Fibroblast of the aortic adventitia (primary cell): ENCODE measurements at regions not wholly inside any gene's neighbourhood (a gene's known extent, or its start where the extent isn't known, plus 50 kb on each side); places are given as distances from the start of the nearest gene placed in this dataset.

Experiments
- DNase-seq: peaks from one replicate; pipeline ENCODE4 v3.0.0-alpha.2; 2010; ENCODE audit warnings: low read depth
- H3K4me3 ChIP-seq: 2 replicates; pipeline ENCODE4 v1.5.1; 2011; ENCODE audit warnings: low read depth, mild to moderate bottlenecking, control low read depth, low read length, moderate library complexity
- TF ChIP-seq, protein P1 (sequence below): IDR thresholded peaks from 2 replicates; pipeline ENCODE4 v1.5.1; 2011; ENCODE audit warnings: mild to moderate bottlenecking, low read length, control low read depth, inconsistent platforms; ENCODE audit not compliant: insufficient read depth

DNA sequence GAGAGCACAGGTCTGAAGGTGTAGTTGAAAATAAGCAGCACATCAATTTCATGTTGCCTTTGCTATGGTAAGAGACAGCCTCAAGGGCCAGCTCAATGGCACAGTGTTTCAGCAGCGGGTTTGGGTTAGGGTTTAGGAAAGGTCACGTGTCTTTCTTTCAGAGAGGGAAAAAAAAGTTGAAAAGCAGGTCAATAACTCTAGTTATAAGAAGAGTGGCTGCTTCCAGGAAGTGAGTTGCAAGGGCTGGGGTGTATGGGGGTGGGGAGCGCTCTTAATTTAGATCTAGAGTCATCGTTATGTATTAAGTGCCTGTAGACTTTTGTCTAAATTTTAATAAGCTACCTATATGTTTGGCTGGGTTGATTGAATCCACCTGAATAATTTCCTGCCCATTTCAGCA, 118.5 kb upstream of the SPAG17 start:
- no peak overlapping the region for H3K4me3 ChIP-seq
- TF ChIP-seq, protein P1, sequence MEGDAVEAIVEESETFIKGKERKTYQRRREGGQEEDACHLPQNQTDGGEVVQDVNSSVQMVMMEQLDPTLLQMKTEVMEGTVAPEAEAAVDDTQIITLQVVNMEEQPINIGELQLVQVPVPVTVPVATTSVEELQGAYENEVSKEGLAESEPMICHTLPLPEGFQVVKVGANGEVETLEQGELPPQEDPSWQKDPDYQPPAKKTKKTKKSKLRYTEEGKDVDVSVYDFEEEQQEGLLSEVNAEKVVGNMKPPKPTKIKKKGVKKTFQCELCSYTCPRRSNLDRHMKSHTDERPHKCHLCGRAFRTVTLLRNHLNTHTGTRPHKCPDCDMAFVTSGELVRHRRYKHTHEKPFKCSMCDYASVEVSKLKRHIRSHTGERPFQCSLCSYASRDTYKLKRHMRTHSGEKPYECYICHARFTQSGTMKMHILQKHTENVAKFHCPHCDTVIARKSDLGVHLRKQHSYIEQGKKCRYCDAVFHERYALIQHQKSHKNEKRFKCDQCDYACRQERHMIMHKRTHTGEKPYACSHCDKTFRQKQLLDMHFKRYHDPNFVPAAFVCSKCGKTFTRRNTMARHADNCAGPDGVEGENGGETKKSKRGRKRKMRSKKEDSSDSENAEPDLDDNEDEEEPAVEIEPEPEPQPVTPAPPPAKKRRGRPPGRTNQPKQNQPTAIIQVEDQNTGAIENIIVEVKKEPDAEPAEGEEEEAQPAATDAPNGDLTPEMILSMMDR = no peak
- no peak for DNase-seq

DNA sequence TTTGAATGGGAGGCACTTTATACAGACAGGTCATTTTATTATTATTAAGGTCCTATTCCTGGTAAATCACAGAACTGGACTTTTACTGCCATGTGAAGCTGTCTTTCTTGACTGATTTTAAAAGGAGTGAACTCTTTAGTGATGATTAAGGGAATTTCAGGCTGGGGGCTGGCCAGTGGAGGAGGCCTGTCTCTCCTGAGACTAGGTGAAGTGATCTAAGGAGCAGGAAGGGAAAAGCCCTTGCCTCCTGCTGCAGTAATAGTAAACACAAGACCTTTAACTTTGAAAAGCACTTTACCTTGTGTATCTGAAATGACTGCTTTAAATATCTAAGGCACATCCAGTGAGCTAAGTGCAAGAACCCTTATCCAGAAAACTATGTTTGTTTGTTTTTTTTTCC, 118.0 kb upstream of the SPAG17 start:
- TF ChIP-seq, protein P1 = no peak
- DNase-seq = no peak
- no peak overlapping the region for H3K4me3 ChIP-seq

DNA sequence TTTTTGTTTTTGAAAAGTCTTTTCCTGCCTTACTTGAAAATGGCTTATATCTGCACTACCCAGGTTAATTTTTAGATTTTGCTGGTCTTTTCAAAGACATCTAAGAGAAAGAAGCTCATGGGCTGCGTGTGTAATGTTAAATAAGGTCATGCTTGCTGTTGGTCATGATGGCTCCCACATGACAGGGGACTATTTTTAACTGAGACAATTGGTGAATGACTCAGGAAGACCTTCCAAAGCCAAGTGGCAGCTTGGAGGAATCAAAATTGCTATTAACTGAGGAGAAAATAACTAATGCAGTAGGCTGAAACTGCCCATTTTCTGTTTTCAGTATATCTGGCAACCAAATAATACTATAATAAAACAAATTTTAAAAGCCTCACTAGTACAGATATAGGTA, 117.1 kb upstream of the SPAG17 start:
- DNase-seq = no peak
- TF ChIP-seq, protein P1 = no peak

DNA sequence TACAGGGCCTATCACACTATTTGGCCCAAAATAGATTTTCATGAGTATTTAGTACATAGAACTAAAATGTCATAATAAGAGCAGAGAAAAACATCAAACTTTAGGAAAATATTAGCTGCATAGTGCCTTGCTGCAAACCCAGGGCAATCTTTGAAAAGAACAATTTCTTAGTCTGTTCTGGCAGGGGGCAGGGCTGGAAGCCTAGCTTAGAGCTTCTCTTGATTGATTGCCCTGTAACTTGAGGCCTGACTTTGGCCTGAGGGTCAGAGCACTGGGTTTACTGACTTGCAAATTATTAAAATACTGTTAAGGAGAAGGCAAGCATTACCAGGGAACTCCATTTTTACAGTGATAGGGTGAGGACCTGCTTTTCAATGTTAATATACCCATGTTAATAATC, 115.8 kb upstream of the SPAG17 start:
- TF ChIP-seq, protein P1 = no peak
- no peak for DNase-seq
- H3K4me3 ChIP-seq = no peak overlapping the region

More for the DNA sequence above, 117.1 kb upstream of the SPAG17 start:
- no peak overlapping the region for H3K4me3 ChIP-seq

DNA sequence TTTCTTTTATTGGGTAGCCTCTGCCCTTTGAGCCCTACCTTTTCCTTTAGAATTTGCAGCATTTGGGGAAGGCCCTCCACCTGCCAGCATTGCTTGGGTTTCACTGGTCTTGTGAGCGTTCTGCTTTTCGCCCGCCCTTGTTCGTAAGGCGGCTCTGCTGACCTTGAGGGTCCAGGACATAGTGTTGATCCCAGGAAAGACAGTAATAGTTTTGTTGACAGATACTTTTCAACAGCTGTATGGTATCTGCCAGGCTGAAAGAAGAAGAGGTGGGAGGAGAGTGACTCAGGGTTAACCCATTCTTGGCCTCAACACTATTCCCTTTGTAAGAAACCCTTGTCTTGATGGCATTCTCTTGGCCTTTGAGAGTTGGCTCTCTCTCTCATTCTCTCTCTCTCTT, 113.4 kb upstream of the SPAG17 start:
- no peak for DNase-seq
- H3K4me3 ChIP-seq = no peak overlapping the region
- TF ChIP-seq, protein P1 = no peak

DNA sequence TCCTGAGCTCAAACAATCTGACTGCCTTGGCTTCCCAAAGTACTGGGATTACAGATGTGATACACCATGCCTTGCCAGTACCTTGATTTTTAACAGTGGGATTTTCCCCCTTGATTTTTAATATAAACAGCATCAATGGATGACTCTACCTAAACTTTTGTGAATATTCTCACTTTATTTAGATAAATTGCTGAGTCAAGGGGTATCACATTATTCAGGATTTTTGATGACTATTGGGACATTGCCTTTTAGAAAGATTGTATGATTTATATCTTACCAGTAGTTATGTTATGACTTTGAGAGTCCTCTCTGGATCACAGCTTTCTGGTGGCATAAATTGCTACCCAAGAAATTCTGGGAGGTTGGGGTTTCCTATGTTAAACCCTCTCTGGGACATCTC, 112.5 kb upstream of the SPAG17 start:
- no peak overlapping the region for H3K4me3 ChIP-seq
- TF ChIP-seq, protein P1 = no peak
- no peak for DNase-seq

DNA sequence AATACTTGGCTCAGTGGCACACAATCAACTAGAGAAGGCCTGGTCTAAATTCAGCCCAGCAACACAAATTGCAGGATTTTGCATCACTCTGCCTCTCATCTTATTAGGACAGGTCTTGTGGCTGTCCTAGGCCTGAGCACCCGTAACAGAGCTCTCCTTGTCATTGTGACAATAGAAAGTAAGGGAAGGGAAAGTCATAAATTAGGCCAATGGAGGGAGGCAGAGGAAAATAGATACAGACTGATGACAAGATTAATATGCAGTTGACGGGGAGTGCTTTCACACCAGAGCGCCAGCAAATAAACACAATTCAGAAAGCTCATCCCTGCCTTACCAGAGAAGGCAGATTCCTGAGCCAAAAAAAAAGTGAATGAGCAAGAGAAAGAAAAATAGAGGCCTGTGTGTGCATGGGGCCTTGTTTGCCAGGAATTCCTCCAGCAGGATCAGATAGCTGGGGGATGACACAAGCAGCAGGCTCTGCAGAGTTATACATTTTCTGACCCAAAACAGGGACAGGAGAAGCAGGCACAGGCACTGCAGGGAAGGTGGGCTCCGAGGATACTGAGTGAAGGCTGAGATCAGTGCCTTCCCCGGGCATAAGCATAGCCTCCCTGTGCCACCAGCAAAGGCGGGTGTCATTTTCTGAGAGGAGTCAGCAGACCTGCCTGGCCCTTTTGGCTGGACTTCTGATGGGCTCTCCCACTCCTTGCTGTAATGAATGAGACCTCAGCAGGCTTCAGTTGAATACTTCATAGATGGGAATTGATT, 110.0 kb upstream of the SPAG17 start:
- no peak for DNase-seq
- TF ChIP-seq, protein P1 = no peak

More for the DNA sequence above, 110.0 kb upstream of the SPAG17 start:
- H3K4me3 ChIP-seq = no peak overlapping the region
